ENCODE measurements at regions not wholly inside any gene's neighbourhood (a gene's known extent, or its start where the extent isn't known, plus 50 kb on each side); places are given as distances from the start of the nearest gene placed in this dataset.
"Not testable (repeated sequence)": the region's sequence is repeated elsewhere in the genome, so short reads cannot be mapped to it uniquely, and the experiment has no call there.

DNA sequence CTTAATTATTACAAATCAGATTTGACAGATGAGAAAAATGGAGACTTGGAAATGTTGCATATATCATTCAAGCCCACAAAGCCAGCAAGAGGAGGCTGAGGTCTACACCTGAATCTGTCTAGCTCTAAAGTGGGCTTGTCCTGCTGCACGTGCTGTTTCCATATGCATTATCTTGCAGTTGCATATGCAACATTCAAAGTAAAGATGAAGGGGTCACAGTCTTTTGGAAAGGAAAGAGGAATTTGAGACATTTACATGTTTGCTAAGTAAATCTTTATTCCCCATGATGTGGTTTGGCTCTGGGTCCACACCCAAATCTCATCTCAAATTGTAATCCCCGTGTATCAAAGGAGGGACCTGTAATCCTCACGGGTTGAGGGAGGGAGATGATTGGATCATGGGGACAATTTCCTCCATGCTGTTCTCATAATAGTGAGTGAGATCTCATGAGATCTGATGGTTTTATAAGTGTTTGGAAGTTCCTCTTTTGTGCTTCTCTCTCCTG is 98.3 kb downstream of the BACH1 start:
- no peak for DNase-seq

DNA sequence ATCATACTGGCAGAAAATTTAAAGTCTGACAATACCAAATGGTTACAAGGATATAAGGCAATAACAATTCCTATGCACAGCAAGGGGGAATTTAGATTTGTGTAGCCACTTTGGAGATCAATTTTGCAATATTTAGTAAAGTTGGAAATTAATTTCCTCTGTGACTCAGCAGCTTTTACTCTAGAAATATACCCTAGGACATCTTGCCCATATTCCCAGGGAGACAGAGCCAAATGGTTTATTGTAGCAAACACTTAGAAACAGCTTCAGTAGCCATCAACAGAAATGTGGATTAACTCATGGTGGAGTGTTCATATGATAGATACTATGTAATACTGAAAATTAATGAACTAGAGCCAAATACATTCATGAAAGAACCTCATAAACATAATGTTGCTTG is 104.6 kb downstream of the BACH1 start:
- DNase-seq: no peak

- DNase-seq: no peak
Measured at GRCh38 chr21:29403922-29404538, 105.3 kb downstream of the BACH1 start.

DNA sequence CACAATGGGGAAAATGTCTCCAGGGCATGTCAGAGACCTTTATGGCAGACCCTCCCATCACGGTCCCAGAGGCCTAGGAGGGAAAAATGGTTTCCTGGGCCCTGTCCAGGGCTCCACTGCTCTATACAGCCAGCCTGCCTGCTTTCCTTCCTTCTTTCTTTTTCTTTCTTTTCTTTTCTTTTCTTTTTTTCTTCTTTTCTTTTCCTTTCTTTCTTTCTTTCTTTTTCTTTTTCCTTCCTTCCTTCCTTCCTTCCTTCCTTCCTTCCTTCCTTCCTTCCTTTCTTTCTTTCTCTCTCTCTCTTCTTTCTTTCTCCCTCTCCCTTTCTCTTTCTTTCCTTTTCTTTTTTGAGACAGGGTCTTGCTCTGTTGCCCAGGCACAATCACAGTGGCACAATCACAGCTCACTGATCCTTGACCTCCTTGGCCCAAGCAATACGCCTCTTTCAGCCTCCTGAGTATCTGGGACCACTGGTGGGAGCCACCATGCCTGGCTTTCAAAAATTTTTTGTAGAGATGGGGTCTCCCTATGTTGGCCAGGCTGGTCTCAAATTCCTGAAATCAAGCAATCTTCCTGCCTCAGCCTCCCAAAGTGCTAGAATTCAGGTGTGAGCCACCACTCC is 106.9 kb downstream of the BACH1 start:
- DNase-seq: no peak

DNA sequence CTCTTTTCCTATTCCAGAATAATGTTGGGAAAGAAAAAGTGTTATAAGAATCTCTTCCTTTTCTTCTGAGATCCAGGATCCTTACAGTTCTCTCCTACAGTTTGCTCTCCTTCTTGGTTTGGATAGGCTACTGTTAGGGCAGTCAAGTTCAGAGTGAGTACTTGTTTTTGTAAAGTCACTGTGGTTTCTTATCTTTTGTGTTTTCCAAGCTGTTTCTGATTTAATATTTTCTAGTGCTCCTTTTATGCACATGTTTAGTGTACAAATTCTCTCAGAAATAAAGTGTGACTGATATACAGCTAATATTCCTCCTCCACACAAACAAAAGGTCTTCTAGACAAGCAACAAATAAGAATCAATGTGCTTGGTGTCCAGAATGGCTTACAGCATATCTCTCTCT is 107.7 kb downstream of the BACH1 start:
- DNase-seq: no peak

DNA sequence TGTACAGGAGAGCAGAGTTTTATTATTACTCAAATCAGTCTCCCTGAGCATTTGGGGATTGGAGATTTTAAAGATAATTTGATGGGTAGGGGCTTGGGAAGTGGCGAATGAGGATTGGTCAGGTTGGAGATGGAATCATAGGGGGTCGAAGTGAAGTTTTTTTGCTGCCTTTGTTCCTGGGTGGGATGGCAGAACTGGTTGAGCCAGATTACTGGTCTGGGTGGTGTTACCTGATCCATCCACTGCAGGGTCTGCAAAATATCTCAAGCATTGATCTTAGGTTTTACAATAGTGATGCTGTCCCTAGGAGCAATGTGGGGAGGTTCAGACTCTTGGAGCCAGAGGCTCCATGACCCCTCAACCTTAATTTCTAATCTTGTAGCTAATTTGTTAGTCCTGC is 108.8 kb downstream of the BACH1 start:
- no peak for DNase-seq

GRCh38 chr21:29413683-29414082 is 115.0 kb downstream of the BACH1 start:
- DNase-seq: no peak

DNA sequence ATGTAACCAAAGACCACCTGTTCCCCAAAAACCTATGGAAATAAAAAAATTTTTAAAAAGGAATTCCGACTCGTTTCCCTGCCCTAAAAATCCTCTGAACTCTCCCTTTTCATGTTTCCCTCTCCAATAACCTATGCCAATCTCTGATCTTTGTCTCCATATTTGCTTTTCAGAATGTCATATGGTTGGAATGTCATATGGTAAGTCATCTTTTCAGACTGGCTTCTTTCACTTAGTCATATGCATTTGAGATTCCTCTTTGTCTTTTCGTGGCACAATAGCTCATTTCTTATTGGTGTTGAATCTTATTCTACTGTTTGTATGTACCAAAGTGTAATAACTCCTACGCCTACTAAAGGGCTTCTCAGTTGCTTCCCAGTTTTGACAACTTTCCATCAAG is 117.5 kb downstream of the BACH1 start:
- no peak for DNase-seq

- no peak for DNase-seq
Measured at GRCh38 chr21:29418813-29419212, 120.1 kb downstream of the BACH1 start.

- no peak for DNase-seq
Measured at GRCh38 chr21:29419422-29419821, 120.7 kb downstream of the BACH1 start.

DNA sequence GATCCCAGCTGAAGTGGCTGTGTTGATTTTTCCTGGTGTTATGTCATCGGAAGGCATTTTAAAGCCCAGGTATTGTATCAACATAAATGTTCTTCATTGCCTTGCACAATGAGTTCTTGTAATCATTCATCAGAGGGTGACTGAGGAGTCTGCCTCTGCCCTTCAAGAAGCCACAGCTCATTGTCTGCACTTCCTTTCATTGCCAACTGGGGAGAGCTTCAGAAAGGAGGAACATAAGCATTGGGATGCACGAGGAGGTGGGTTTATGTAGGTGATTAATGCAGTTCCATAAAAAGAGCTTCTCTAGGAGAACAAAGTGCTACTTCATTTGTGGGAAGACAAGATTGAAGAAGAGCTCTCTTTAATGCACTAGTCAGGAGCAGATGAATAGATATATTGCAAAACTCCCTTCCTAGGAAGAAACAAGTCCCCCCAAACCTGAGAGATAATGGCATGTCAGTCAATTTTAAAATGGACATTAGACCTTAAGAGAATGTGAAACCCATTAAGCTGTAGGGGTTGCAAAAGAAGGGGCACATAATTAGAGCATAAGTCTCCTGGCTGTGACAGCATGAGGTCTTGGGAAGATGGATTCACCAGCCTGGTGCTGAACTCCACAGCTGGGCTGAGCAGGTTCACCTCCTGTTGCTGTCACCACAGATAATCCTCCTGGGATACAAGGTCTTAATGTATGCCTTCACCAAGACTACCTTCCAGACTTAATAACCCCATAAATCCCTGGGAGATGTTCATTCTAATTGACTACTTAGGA is 124.6 kb downstream of the BACH1 start:
- no peak for DNase-seq

- DNase-seq: no peak
Measured at GRCh38 chr21:29424728-29425127, 126.0 kb downstream of the BACH1 start.

DNA sequence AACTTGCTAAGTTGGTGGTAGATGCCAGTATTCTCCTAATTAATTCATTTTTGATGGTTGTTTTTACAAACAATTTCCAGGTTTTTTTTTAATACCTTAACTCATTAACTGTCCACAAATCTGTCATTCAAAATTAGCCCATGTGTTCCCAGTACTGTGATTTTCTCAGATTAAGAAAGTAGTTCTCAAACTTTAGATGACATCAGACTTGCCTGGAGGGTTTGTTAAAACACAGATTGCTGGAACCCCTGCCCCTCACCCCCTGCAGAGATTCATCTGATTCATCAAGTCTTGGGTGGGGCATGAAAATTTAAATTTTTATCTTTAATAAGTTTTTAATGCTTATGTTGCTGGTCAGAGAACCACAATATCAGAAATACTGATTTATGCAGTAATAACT is 130.5 kb downstream of the BACH1 start:
- no peak for DNase-seq

GRCh38 chr21:29430030-29430429 is 131.3 kb downstream of the BACH1 start:
- no peak for DNase-seq

DNA sequence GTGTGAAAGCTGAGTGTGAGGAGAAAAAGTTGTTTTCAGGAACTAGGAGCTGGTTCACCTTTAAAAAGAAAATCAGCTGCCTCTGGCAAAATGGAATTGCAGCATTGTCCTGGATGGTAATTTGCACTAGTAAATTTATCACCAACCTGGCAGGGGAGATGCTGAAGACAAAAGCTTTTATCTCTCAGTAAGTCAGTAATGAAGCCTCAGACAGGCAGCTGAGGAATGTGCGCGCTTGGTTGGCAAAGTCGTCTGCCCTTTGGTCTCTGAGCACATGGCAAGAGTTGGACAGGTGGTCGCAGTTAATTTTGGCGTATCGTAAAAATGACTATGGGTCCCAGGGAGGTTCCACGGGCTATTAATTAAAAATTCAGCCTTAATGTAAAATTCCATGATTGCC is 131.9 kb downstream of the BACH1 start:
- DNase-seq: no peak

DNA sequence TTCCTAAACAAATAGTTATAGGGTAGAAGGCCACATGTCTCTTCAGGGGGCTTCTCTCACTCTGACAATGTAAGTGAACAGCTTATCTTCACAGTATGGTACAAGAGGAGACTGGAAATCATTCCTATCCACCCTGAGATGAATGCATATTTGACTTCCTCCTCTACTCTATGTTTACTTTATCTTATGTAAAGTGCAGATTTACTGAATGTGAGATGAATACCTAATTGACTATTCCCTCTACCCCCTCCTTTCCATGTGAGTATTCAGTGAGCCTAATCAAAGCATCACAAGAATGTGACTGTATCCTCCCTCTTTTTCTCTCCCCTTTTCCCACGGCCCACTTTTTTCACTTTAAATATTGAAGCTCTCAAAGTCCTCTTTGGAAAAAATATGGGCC is 132.5 kb downstream of the BACH1 start:
- DNase-seq: no peak

DNA sequence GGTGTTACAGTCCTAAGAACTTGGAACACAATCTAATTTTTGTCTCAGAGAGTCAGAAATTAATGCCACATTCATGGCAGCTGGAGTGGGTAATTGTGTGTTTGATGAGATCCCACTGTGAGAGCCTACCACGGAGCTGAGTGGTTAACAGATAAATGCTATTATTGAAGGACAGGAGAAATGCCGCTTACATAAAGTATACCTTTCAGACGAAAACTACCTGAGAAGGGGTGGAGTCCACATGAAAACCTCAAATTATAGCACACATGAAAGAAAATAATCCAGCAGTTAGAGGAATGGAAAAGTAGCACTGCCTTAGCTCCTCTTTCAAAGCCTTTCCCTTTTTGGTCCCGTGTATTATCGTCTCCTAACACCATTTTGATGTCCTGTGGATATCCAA is 133.0 kb downstream of the BACH1 start:
- DNase-seq: no peak

- no peak for DNase-seq
Measured at GRCh38 chr21:29433366-29434059, 134.8 kb downstream of the BACH1 start.

DNA sequence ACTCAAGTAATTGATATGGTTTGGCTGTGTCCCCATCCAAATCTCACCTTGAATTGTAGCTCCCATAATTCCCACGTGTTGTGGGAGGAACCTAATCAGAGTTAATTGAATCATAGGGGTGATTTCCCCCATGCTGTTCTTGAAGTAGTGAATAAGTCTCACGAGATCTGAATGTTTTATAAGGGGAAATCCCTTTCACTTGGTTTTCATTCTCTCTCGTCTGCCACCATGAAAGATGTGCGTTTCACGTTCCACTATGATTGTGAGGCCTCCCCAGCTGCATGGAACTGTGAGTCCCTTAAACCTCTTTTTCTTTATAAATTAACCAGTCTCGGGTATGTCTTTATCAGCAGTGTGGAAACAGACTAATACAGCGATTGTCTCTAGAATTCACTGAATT is 135.4 kb downstream of the BACH1 start:
- DNase-seq: no peak

GRCh38 chr21:29434982-29435381 is 136.3 kb downstream of the BACH1 start:
- DNase-seq: not testable (repeated sequence)

DNA sequence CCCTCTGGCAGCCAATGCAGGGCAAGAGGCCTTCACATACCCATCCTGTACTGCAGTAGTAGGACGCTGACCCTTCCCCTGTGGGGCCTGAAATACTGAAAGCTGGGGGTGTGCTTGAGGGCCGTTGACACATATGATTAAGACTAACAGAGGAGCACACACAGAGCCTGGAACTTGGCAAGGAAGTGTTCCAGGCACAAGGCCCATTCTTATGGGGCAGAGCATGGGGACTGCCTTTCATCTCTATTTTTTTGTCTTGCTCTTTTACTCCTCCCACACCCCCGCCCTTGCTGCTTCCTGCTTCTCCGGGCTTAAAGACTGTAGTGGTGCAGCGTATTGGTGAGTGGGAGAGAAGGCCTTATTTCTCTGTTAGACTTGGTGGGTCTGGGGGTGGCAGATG is 137.4 kb downstream of the BACH1 start:
- DNase-seq: no peak

DNA sequence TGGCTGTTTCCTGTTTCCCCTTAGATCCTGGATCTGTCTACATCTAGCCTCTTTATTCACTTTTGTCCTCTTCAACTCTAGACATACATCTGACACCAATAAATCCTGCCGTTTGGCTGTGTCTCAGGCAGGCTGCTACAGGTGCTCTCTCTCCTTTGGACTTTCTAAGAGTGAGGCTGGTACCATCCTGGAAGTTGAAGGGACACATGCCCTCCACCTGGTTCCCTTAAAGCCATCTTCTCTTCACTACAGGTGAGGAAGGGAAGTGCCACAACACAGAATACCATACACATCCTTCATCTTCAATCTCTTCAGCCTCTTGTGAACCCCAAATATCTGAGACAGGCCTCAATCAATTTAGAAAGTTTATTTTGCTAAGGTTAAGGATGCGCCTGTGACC is 137.9 kb downstream of the BACH1 start:
- DNase-seq: no peak

GRCh38 chr21:29441651-29442050 is 142.9 kb downstream of the BACH1 start:
- no peak for DNase-seq

Measured in hippocampal formation (tissue), 2 donors.